ENCODE measurements at regions not wholly inside any gene's neighbourhood (a gene's known extent, or its start where the extent isn't known, plus 50 kb on each side); places are given as distances from the start of the nearest gene placed in this dataset.
"Not testable (repeated sequence)": the region's sequence is repeated elsewhere in the genome, so short reads cannot be mapped to it uniquely, and the experiment has no call there.

GRCh38 chr4:28462766-28463700, 1602.4 kb downstream of the STIM2 start:
- H3K4me3 ChIP-seq (ENCODE audit: low read length) = no peak overlapping the region
- Mint-ChIP-seq H3K4me1 (no peaks in the 10 kb centered on the region), H3K36me3 (no peaks in the 10 kb centered on the region), H3K27ac (no peak overlapping the region), H3K27me3 (no peaks in the 10 kb centered on the region), H3K9me3 (peaks cover 2 to 23% (median 4%) of the 10 kb centered on the region in 5 donors), H3K4me3 (no peak overlapping the region)
- H3K9me3 ChIP-seq (ENCODE audit: low read length) = no peaks in the 10 kb centered on the region
- no peaks in the 10 kb centered on the region for H3K4me1 ChIP-seq (ENCODE audit: insufficient read depth, low read length)
- no peaks in the 10 kb centered on the region for H3K27me3 ChIP-seq (ENCODE audit: insufficient read depth, low read length, poor library complexity, severe bottlenecking)
- ChIA-PET CTCF (no interaction called here), POLR2A (no interaction called here)
- no peak overlapping the region for H3K27ac ChIP-seq (ENCODE audit: low read depth, low read length)
- DNase-seq = no peak
- H3K36me3 ChIP-seq (ENCODE audit: insufficient read depth, low read length) = no peaks in the 10 kb centered on the region

GRCh38 chr4:28464823-28465222, 1604.2 kb downstream of the STIM2 start:
- Mint-ChIP-seq H3K9me3 (peaks cover 2 to 23% (median 8%) of the 10 kb centered on the region in 5 donors), H3K4me1 (no peaks in the 10 kb centered on the region), H3K27me3 (peaks cover 0 to 1% of the 10 kb centered on the region in 2 donors), H3K27ac (no peak overlapping the region), H3K36me3 (no peaks in the 10 kb centered on the region), H3K4me3 (no peak overlapping the region)
- Histone ChIP-seq H3K4me3 (ENCODE audit: low read length) (no peak overlapping the region), H3K27ac (ENCODE audit: low read depth, low read length) (no peak overlapping the region), H3K27me3 (ENCODE audit: insufficient read depth, low read length, poor library complexity, severe bottlenecking) (no peaks in the 10 kb centered on the region), H3K36me3 (ENCODE audit: insufficient read depth, low read length) (no peaks in the 10 kb centered on the region), H3K4me1 (ENCODE audit: insufficient read depth, low read length) (no peaks in the 10 kb centered on the region), H3K9me3 (ENCODE audit: low read length) (no peaks in the 10 kb centered on the region)
- POLR2A ChIA-PET = no interaction called here
- no peak for DNase-seq
- CTCF ChIA-PET = no interaction called here

DNA sequence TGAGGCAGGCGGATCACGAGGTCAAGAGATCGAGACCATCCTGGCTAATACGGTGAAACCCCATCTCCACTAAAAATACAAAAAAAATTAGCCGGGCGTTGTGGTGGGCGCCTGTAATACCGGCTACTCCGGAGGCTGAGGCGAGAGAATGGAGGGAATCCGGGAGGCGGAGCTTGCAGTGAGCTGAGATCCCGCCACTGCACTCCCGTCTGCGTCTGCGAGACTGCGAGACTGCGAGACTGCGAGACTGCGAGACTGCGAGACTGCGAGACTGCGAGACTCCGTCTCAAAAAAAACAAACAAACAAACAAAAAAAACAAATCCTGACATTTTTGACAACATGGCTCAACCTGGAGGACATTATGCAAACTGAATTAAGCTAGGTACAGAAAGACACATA, 1606.2 kb downstream of the STIM2 start:
- CTCF ChIA-PET; H3K9me3 ChIP-seq (ENCODE audit: low read length); H3K36me3 ChIP-seq (ENCODE audit: insufficient read depth, low read length); H3K4me3 ChIP-seq (ENCODE audit: low read length); POLR2A ChIA-PET; DNase-seq; H3K4me1 ChIP-seq (ENCODE audit: insufficient read depth, low read length); H3K27ac Mint-ChIP-seq; H3K27ac ChIP-seq (ENCODE audit: low read depth, low read length); H3K36me3 Mint-ChIP-seq; H3K27me3 ChIP-seq (ENCODE audit: insufficient read depth, low read length, poor library complexity, severe bottlenecking); H3K4me3 Mint-ChIP-seq; H3K27me3 Mint-ChIP-seq; H3K4me1 Mint-ChIP-seq: not testable (repeated sequence)
- H3K9me3 Mint-ChIP-seq = peaks cover 3 to 26% (median 6%) of the 10 kb centered on the region in 5 donors

- CTCF ChIA-PET = no interaction called here
- Histone ChIP-seq H3K4me1 (ENCODE audit: insufficient read depth, low read length) (no peaks in the 10 kb centered on the region), H3K36me3 (ENCODE audit: insufficient read depth, low read length) (no peaks in the 10 kb centered on the region), H3K27ac (ENCODE audit: low read depth, low read length) (no peak overlapping the region), H3K9me3 (ENCODE audit: low read length) (no peaks in the 10 kb centered on the region), H3K27me3 (ENCODE audit: insufficient read depth, low read length, poor library complexity, severe bottlenecking) (no peaks in the 10 kb centered on the region), H3K4me3 (ENCODE audit: low read length) (no peak overlapping the region)
- H3K4me1 Mint-ChIP-seq = no peaks in the 10 kb centered on the region
- H3K4me3 Mint-ChIP-seq = no peak overlapping the region
- H3K36me3 Mint-ChIP-seq = no peaks in the 10 kb centered on the region
- no peak for DNase-seq
- peaks cover 0 to 1% of the 10 kb centered on the region in 2 donors for H3K27me3 Mint-ChIP-seq
- POLR2A ChIA-PET = no interaction called here
- no peak overlapping the region for H3K27ac Mint-ChIP-seq
- peaks cover 4 to 14% (median 8%) of the 10 kb centered on the region in 5 donors for H3K9me3 Mint-ChIP-seq
Measured at GRCh38 chr4:28469387-28469786, 1608.7 kb downstream of the STIM2 start.

- no peak overlapping the region for H3K27ac ChIP-seq (ENCODE audit: low read depth, low read length)
- H3K27me3 ChIP-seq (ENCODE audit: insufficient read depth, low read length, poor library complexity, severe bottlenecking) = no peaks in the 10 kb centered on the region
- Mint-ChIP-seq H3K4me1 (no peaks in the 10 kb centered on the region), H3K27me3 (peaks cover 0 to 1% of the 10 kb centered on the region in 2 donors), H3K4me3 (no peak overlapping the region), H3K9me3 (peaks cover 5 to 19% (median 8%) of the 10 kb centered on the region in 5 donors), H3K27ac (no peak overlapping the region), H3K36me3 (no peaks in the 10 kb centered on the region)
- CTCF ChIA-PET = no interaction called here
- H3K4me3 ChIP-seq (ENCODE audit: low read length) = no peak overlapping the region
- H3K36me3 ChIP-seq (ENCODE audit: insufficient read depth, low read length) = no peaks in the 10 kb centered on the region
- DNase-seq = no peak
- no peaks in the 10 kb centered on the region for H3K9me3 ChIP-seq (ENCODE audit: low read length)
- H3K4me1 ChIP-seq (ENCODE audit: insufficient read depth, low read length) = no peaks in the 10 kb centered on the region
- POLR2A ChIA-PET = no interaction called here
Measured at GRCh38 chr4:28469886-28470285, 1609.2 kb downstream of the STIM2 start.

DNA sequence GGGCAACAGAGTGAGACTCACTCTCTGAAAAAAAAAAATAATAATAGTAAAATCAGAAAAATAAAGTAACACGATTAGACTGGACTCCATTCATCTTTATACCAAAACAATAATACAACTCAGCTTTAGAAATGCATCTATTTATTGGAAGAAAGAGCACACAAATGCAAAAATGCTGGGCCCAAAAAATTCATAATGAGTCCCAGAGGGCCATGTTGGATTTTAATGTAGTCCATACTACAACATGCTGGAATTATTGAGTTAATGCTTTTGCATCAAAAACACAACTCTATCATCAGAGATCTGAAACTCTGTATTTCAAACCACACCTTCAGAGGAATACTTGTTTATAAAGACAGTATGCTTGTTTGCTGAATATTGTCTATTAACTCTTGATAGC, 1614.7 kb downstream of the STIM2 start:
- ChIA-PET CTCF (no interaction called here), POLR2A (no interaction called here)
- H3K4me1 Mint-ChIP-seq = no peaks in the 10 kb centered on the region
- H3K9me3 Mint-ChIP-seq = peaks cover 2 to 18% (median 13%) of the 10 kb centered on the region in 5 donors
- no peak overlapping the region for H3K4me3 Mint-ChIP-seq
- no peak overlapping the region for H3K27ac Mint-ChIP-seq
- Histone ChIP-seq H3K36me3 (ENCODE audit: insufficient read depth, low read length) (no peaks in the 10 kb centered on the region), H3K9me3 (ENCODE audit: low read length) (no peaks in the 10 kb centered on the region), H3K4me1 (ENCODE audit: insufficient read depth, low read length) (no peaks in the 10 kb centered on the region), H3K4me3 (ENCODE audit: low read length) (no peak overlapping the region), H3K27me3 (ENCODE audit: insufficient read depth, low read length, poor library complexity, severe bottlenecking) (no peaks in the 10 kb centered on the region), H3K27ac (ENCODE audit: low read depth, low read length) (no peak overlapping the region)
- no peak for DNase-seq
- H3K27me3 Mint-ChIP-seq = no peaks in the 10 kb centered on the region
- H3K36me3 Mint-ChIP-seq = no peaks in the 10 kb centered on the region

GRCh38 chr4:28479666-28480065, 1619.0 kb downstream of the STIM2 start:
- no peaks in the 10 kb centered on the region for H3K27me3 Mint-ChIP-seq
- Histone ChIP-seq H3K27ac (ENCODE audit: low read depth, low read length) (no peak overlapping the region), H3K4me3 (ENCODE audit: low read length) (no peak overlapping the region), H3K36me3 (ENCODE audit: insufficient read depth, low read length) (no peaks in the 10 kb centered on the region), H3K9me3 (ENCODE audit: low read length) (no peaks in the 10 kb centered on the region), H3K4me1 (ENCODE audit: insufficient read depth, low read length) (no peaks in the 10 kb centered on the region), H3K27me3 (ENCODE audit: insufficient read depth, low read length, poor library complexity, severe bottlenecking) (no peaks in the 10 kb centered on the region)
- no peaks in the 10 kb centered on the region for H3K4me1 Mint-ChIP-seq
- no peak overlapping the region for H3K27ac Mint-ChIP-seq
- ChIA-PET CTCF (no interaction called here), POLR2A (no interaction called here)
- DNase-seq = no peak
- peaks cover 0 to 39% (median 10%) of the 10 kb centered on the region in 5 donors for H3K9me3 Mint-ChIP-seq
- H3K36me3 Mint-ChIP-seq = no peaks in the 10 kb centered on the region
- H3K4me3 Mint-ChIP-seq = no peak overlapping the region

- peaks cover 0 to 32% (median 8%) of the 10 kb centered on the region in 5 donors for H3K9me3 Mint-ChIP-seq
- POLR2A ChIA-PET = no interaction called here
Measured at GRCh38 chr4:28481565-28481964, 1620.9 kb downstream of the STIM2 start.

More at GRCh38 chr4:28481565-28481964, 1620.9 kb downstream of the STIM2 start:
- no peaks in the 10 kb centered on the region for H3K27me3 ChIP-seq (ENCODE audit: insufficient read depth, low read length, poor library complexity, severe bottlenecking)
- Mint-ChIP-seq H3K4me3 (no peak overlapping the region), H3K27me3 (no peaks in the 10 kb centered on the region), H3K4me1 (no peaks in the 10 kb centered on the region), H3K27ac (no peak overlapping the region), H3K36me3 (no peaks in the 10 kb centered on the region)
- H3K4me3 ChIP-seq (ENCODE audit: low read length) = no peak overlapping the region
- H3K27ac ChIP-seq (ENCODE audit: low read depth, low read length) = no peak overlapping the region
- DNase-seq = no peak
- no peaks in the 10 kb centered on the region for H3K36me3 ChIP-seq (ENCODE audit: insufficient read depth, low read length)
- H3K9me3 ChIP-seq (ENCODE audit: low read length) = no peaks in the 10 kb centered on the region
- no peaks in the 10 kb centered on the region for H3K4me1 ChIP-seq (ENCODE audit: insufficient read depth, low read length)
- CTCF ChIA-PET = no interaction called here
